Neural cell (in vitro differentiated cells): ENCODE measurements at regions not wholly inside any gene's neighbourhood (a gene's known extent, or its start where the extent isn't known, plus 50 kb on each side); places are given as distances from the start of the nearest gene placed in this dataset.

Source experiments
- EP300 ChIP-seq: fragments of 450-650 bp; conservative IDR thresholded peaks from 2 replicates; pipeline ENCODE4 v1.6.1; 2014; ENCODE audit warnings: antibody characterized with exemption, mild to moderate bottlenecking, moderate library complexity; ENCODE audit not compliant: poor library complexity, severe bottlenecking
- EZH2 ChIP-seq: fragments of 200-600, 300-800 bp; shearing (Covaris generic), sonication (generic); IDR thresholded peaks from 2 replicates; pipeline ENCODE4 v1.6.1; 2014; ENCODE audit warnings: antibody characterized with exemption, low read length, borderline replicate concordance, mild to moderate bottlenecking; ENCODE audit not compliant: insufficient read depth, poor library complexity, severe bottlenecking
- MXI1 ChIP-seq: fragments of 450-650 bp; conservative IDR thresholded peaks from 2 replicates; pipeline ENCODE4 v1.6.1; 2014; ENCODE audit warnings: antibody characterized with exemption, mild to moderate bottlenecking; ENCODE audit not compliant: poor library complexity, severe bottlenecking
- POLR2AphosphoS5 ChIP-seq: IDR thresholded peaks from 2 replicates; pipeline ENCODE4 v1.6.1; 2012
- SMC3 ChIP-seq: fragments of 450-650 bp; conservative IDR thresholded peaks from 2 replicates; pipeline ENCODE4 v1.6.1; 2014; ENCODE audit warnings: antibody characterized with exemption, mild to moderate bottlenecking, moderate library complexity; ENCODE audit not compliant: poor library complexity
- TAF1 ChIP-seq: IDR thresholded peaks from 2 replicates; pipeline ENCODE4 v1.6.1; 2012; ENCODE audit warnings: low read depth
- TF ChIP-seq, protein P1 (sequence below): fragments of 450-650 bp; IDR thresholded peaks from 2 replicates; pipeline ENCODE4 v1.5.1; 2014; ENCODE audit warnings: antibody characterized with exemption, mild to moderate bottlenecking, moderate library complexity; ENCODE audit not compliant: poor library complexity, severe bottlenecking

DNA sequence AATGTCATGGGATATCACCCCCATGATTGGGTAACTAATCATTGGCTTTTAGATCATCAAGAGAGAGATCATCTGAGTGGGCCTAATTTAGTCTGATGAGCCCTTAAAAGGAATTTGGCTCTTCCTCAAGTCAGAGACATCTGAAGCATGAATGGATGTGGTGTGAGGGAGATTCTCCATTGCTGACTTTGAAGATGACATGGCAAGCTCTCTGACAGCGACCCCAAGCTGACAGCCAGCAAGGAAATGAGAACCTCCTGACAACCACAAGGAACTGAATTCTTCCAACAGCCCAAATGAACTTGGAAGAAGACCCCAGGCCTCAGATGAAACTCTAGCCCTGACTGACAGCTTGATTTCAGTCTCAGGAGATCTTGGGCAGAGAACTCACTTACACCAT is 108.4 kb upstream of the SPATA12 start:
- no peak for TF ChIP-seq POLR2AphosphoS5
- TF ChIP-seq EZH2: no peak
- TF ChIP-seq, protein P1, sequence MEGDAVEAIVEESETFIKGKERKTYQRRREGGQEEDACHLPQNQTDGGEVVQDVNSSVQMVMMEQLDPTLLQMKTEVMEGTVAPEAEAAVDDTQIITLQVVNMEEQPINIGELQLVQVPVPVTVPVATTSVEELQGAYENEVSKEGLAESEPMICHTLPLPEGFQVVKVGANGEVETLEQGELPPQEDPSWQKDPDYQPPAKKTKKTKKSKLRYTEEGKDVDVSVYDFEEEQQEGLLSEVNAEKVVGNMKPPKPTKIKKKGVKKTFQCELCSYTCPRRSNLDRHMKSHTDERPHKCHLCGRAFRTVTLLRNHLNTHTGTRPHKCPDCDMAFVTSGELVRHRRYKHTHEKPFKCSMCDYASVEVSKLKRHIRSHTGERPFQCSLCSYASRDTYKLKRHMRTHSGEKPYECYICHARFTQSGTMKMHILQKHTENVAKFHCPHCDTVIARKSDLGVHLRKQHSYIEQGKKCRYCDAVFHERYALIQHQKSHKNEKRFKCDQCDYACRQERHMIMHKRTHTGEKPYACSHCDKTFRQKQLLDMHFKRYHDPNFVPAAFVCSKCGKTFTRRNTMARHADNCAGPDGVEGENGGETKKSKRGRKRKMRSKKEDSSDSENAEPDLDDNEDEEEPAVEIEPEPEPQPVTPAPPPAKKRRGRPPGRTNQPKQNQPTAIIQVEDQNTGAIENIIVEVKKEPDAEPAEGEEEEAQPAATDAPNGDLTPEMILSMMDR: no peak
- TF ChIP-seq MXI1: no peak
- TF ChIP-seq TAF1: no peak
- no peak for TF ChIP-seq EP300
- TF ChIP-seq SMC3: no peak
